HepG2 (cell line): ENCODE measurements at regions not wholly inside any gene's neighbourhood (a gene's known extent, or its start where the extent isn't known, plus 50 kb on each side); places are given as distances from the start of the nearest gene placed in this dataset.

Source experiments
- ATAC-seq: fragments of 200-7000 bp; cut with Tn5 transposase; 3 replicates; pipeline ENCODE4 v1.9.1; 2020; ENCODE audit warnings: mild to moderate bottlenecking, moderate library complexity
- BruUV-seq: library from RNA; stranded (reverse); fragments of 400-500 nt; replicated peaks from 2 replicates; lab custom pipeline; 2021; lab: Mats Ljungman, UMichigan
- CTCF ChIA-PET: fragments of 300-600 bp; formaldehyde crosslinking; extraction: SDS; loops from one replicate; lab custom pipeline; 2021; ENCODE audit warnings: low total read pairs, inconsistent platforms, low intra/inter-chr PET ratio; lab: Yijun Ruan, JAX
- POLR2A ChIA-PET: fragments of 350-600 bp; sonication (Branson Sonifier 250); formaldehyde crosslinking; loops from one replicate; lab custom pipeline; 2020; ENCODE audit warnings: antibody characterized with exemption, inconsistent platforms; lab: Yijun Ruan, JAX
- DNase-seq: peaks from one replicate; pipeline ENCODE4 v3.0.0-alpha.2; 2015; ENCODE audit warnings: low spot score
- FAIRE-seq: peaks from 3 replicates; lab custom pipeline; 2011; peaks lifted over from hg19 to GRCh38; lab: Jason Lieb, UNC
- H2AFZ ChIP-seq: one replicate; pipeline ENCODE4 v1.6.1; 2011; ENCODE audit warnings: low read length, inconsistent platforms
- H3K27ac ChIP-seq: fragments of 300-600 bp; 3 replicates; pipeline ENCODE4 v1.8.0; 2011; ENCODE audit warnings: mixed run types, mild to moderate bottlenecking, mixed read lengths, low read length, inconsistent platforms; ENCODE audit not compliant: insufficient read depth; ENCODE audit errors: extremely low read length
- H3K27me3 ChIP-seq, 2 experiments: fragments of 200-600 bp in 1 of 2; 2 replicates in 1 of 2; 3 replicates in 1 of 2; pipeline versions ENCODE4 v1.6.0 to v1.8.0; 2011; ENCODE audit warnings: low read length in 2 of 2, mild to moderate bottlenecking in 2 of 2, moderate library complexity in 2 of 2, inconsistent platforms in 1 of 2; ENCODE audit not compliant: insufficient read depth in 2 of 2, control insufficient read depth in 1 of 2
- H3K36me3 ChIP-seq, 2 experiments: fragments of 200-600 bp in 1 of 2; replicated peaks in 1 of 2; 2 replicates in 1 of 2; 3 replicates in 1 of 2; pipeline versions ENCODE4 v1.5.1 to v1.8.0; 2011; ENCODE audit warnings: low read length in 2 of 2, inconsistent platforms in 1 of 2; ENCODE audit not compliant: insufficient read depth in 2 of 2, control insufficient read depth in 1 of 2
- H3K4me1 ChIP-seq: 2 replicates; pipeline ENCODE4 v1.5.1; 2012; ENCODE audit warnings: low read length, inconsistent platforms; ENCODE audit not compliant: insufficient read depth
- H3K4me2 ChIP-seq: 2 replicates; pipeline ENCODE4 v1.6.0; 2011; ENCODE audit warnings: low read depth, low read length, inconsistent platforms
- H3K4me3 ChIP-seq, 3 experiments: fragments of 200-600 bp in 1 of 3; sonication (generic), shearing (Covaris generic) in 1 of 3; replicated peaks in 1 of 3; 2 replicates each; pipeline ENCODE4 v1.5.1; 2011 to 2016; ENCODE audit warnings: low read length in 3 of 3, inconsistent platforms in 2 of 3, low read depth in 2 of 3, mild to moderate bottlenecking in 2 of 3, control low read depth in 1 of 3, mixed read lengths in 1 of 3; ENCODE audit not compliant: insufficient read depth in 1 of 3
- H3K79me2 ChIP-seq: one replicate; pipeline ENCODE4 v1.6.1; 2011; ENCODE audit warnings: low read length, inconsistent platforms; ENCODE audit not compliant: insufficient read depth
- H3K9ac ChIP-seq: 2 replicates; pipeline ENCODE4 v1.6.0; 2011; ENCODE audit warnings: mild to moderate bottlenecking, low read depth, low read length, inconsistent platforms; ENCODE audit not compliant: insufficient read depth
- H3K9me3 ChIP-seq: 2 replicates; pipeline ENCODE4 v1.5.1; 2012; ENCODE audit warnings: mild to moderate bottlenecking, low read length
- H4K20me1 ChIP-seq: 2 replicates; pipeline ENCODE4 v1.6.0; 2011; ENCODE audit warnings: inconsistent platforms, mild to moderate bottlenecking, low read length, moderate library complexity; ENCODE audit not compliant: insufficient read depth
- GMEB2 ChIP-seq: IDR thresholded peaks from 2 replicates; pipeline ENCODE4 v1.6.1; 2016; ENCODE audit warnings: missing biosample characterization, missing genetic modification reagents, low read depth
- HES4 ChIP-seq: sonication (generic); formaldehyde crosslinking; IDR thresholded peaks from 2 replicates; pipeline ENCODE4 v1.9.0; 2021; ENCODE audit warnings: mild to moderate bottlenecking, missing genetic modification reagents, borderline replicate concordance
- HNRNPK ChIP-seq: fragments of 200-400 bp; formaldehyde crosslinking; IDR thresholded peaks from 2 replicates; pipeline ENCODE4 v1.6.1; 2018; ENCODE audit warnings: low read length, low read depth, moderate library complexity, mild to moderate bottlenecking; ENCODE audit not compliant: poor library complexity, severe bottlenecking
- MED1 ChIP-seq: sonication (generic); formaldehyde crosslinking; IDR thresholded peaks from 2 replicates; pipeline ENCODE4 v1.4.0; 2020; ENCODE audit warnings: missing genetic modification reagents
- USF2 ChIP-seq, 2 experiments: sonication (generic) in 1 of 2; formaldehyde crosslinking in 1 of 2; IDR thresholded peaks; 2 replicates each; pipeline versions ENCODE4 v1.5.1 to v1.6.1; 2011 to 2020; ENCODE audit warnings: borderline replicate concordance in 1 of 2, low read depth in 1 of 2, low read length in 1 of 2, mild to moderate bottlenecking in 1 of 2, missing genetic modification reagents in 1 of 2, moderate library complexity in 1 of 2
- ZBTB8A ChIP-seq: sonication (generic); formaldehyde crosslinking; IDR thresholded peaks from 2 replicates; pipeline ENCODE4 v1.4.0; 2020; ENCODE audit warnings: mild to moderate bottlenecking, low read depth, missing genetic modification reagents, borderline replicate concordance
- ZNF142 ChIP-seq: sonication (generic); formaldehyde crosslinking; IDR thresholded peaks from 2 replicates; pipeline ENCODE4 v1.4.0; 2020; ENCODE audit warnings: missing genetic modification reagents
- ZNF205 ChIP-seq: IDR thresholded peaks from 2 replicates; pipeline ENCODE4 v1.6.1; 2018; ENCODE audit warnings: missing biosample characterization, missing genetic modification reagents
- ZNF317 ChIP-seq: sonication (generic); formaldehyde crosslinking; IDR thresholded peaks from 2 replicates; pipeline ENCODE4 v1.5.0; 2020; ENCODE audit warnings: mild to moderate bottlenecking, missing genetic modification reagents
- ZNF33A ChIP-seq: sonication (generic); formaldehyde crosslinking; IDR thresholded peaks from 2 replicates; pipeline ENCODE4 v1.5.1; 2020; ENCODE audit warnings: missing genetic modification reagents, mild to moderate bottlenecking, moderate library complexity, borderline replicate concordance
- ZNF563 ChIP-seq: sonication (generic); formaldehyde crosslinking; IDR thresholded peaks from 2 replicates; pipeline ENCODE4 v1.8.0; 2022; ENCODE audit warnings: mild to moderate bottlenecking, moderate library complexity, missing genetic modification reagents
- ZNF614 ChIP-seq: IDR thresholded peaks from 2 replicates; pipeline ENCODE4 v1.6.1; 2018; ENCODE audit warnings: missing biosample characterization, missing genetic modification reagents, inconsistent platforms, borderline replicate concordance
- ZNF775 ChIP-seq: sonication (generic); formaldehyde crosslinking; IDR thresholded peaks from 2 replicates; pipeline ENCODE4 v1.4.0; 2020; ENCODE audit warnings: missing genetic modification reagents, mild to moderate bottlenecking, moderate library complexity, borderline replicate concordance
- whole genome bisulfite sequencing: methylation state at CpG from one replicate; pipeline ENCODE4 v1.1.6; 2017; ENCODE audit warnings: low lambda C conversion rate; 5-methylcytosine and 5-hydroxymethylcytosine counted together
- in situ Hi-C: cut with HindIII; loops from 2 replicates; pipeline ENCODE4 v1.10.0; 2017; ENCODE audit warnings: low pct_unique_long_range_greater_than_20kb; ENCODE audit not compliant: extremely low pct_ligation_motif_present
- intact Hi-C: fragments of 100-400 bp; cut with micrococcal nuclease; formaldehyde crosslinking; loops from one replicate; pipeline ENCODE4 v1.10.0; 2022; ENCODE audit not compliant: unreplicated experiment

GRCh38 chr4:17033025-17033767 is 134.8 kb upstream of the LDB2 start:
- 4% methylated on average over 3 of the region's 3 CpGs for WGBS
- no peak overlapping the region for H2AFZ ChIP-seq
- intact Hi-C loops = no loop called here
- no TSS peak for BruUV-seq
- ChIA-PET POLR2A (no interaction called here), CTCF (no interaction called here)
- H4K20me1 ChIP-seq = no peaks in the 10 kb centered on the region
- H3K27ac ChIP-seq = no peak overlapping the region
- peaks cover 0 to 8% of the 10 kb centered on the region in 2 experiments; a peak in 1 of 5 replicates for H3K27me3 ChIP-seq
- H3K9ac ChIP-seq = no peak overlapping the region
- no peaks in the 10 kb centered on the region for H3K4me1 ChIP-seq
- FAIRE-seq (no peak), ATAC-seq (no peak), DNase-seq (no peak)
- no peaks in the 10 kb centered on the region for H3K9me3 ChIP-seq
- no peaks in the 10 kb centered on the region for H3K79me2 ChIP-seq
- in situ Hi-C loops = no loop called here
- H3K4me2 ChIP-seq = no peak overlapping the region
- H3K4me3 ChIP-seq = no peak overlapping the region
- no peaks in the 10 kb centered on the region for H3K36me3 ChIP-seq
- TF ChIP-seq ZNF775 = no peak
- no peak for TF ChIP-seq HNRNPK
- TF ChIP-seq ZBTB8A (CRISPR knock-in tag) = no peak
- no peak for TF ChIP-seq USF2 (IDR thresholded peaks at IDR 0.05; ENCODE audit: low read depth, low read length)
- TF ChIP-seq USF2 (CRISPR knock-in tag; IDR thresholded peaks at IDR 0.05; ENCODE audit: borderline replicate concordance) = no peak
- TF ChIP-seq ZNF205 (CRISPR knock-in tag) = no peak
- no peak for TF ChIP-seq MED1
- TF ChIP-seq ZNF317 (CRISPR knock-in tag) = no peak
- no peak for TF ChIP-seq ZNF563 (CRISPR knock-in tag)
- TF ChIP-seq GMEB2 (CRISPR knock-in tag) = no peak
- no peak for TF ChIP-seq HES4 (CRISPR knock-in tag)
- no peak for TF ChIP-seq ZNF142 (CRISPR knock-in tag)
- TF ChIP-seq ZNF33A (CRISPR knock-in tag) = no peak
- TF ChIP-seq ZNF614 (CRISPR knock-in tag) = no peak
